ENCODE measurements at regions not wholly inside any gene's neighbourhood (a gene's known extent, or its start where the extent isn't known, plus 50 kb on each side); places are given as distances from the start of the nearest gene placed in this dataset.

DNA sequence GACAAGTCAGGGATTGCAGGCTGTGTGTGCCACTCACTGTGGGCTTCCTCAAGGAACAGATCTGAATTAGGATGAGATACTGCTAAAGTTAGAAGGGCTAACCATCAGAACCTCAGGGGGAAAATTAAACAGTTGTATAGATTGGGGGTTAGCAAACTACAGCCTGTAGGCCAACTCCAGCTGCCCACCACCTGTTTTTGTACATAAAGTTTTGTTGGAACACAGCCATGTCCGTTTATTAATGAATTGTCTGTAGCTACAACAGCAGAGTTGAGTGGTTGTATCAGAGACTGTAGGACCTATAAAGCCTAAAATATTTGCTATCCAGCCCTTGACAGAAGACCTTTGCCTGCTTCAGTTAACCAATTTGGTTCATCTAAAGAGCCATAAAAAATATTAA, 127.2 kb upstream of the ECI2 start (continued):
- TF ChIP-seq, protein P1, sequence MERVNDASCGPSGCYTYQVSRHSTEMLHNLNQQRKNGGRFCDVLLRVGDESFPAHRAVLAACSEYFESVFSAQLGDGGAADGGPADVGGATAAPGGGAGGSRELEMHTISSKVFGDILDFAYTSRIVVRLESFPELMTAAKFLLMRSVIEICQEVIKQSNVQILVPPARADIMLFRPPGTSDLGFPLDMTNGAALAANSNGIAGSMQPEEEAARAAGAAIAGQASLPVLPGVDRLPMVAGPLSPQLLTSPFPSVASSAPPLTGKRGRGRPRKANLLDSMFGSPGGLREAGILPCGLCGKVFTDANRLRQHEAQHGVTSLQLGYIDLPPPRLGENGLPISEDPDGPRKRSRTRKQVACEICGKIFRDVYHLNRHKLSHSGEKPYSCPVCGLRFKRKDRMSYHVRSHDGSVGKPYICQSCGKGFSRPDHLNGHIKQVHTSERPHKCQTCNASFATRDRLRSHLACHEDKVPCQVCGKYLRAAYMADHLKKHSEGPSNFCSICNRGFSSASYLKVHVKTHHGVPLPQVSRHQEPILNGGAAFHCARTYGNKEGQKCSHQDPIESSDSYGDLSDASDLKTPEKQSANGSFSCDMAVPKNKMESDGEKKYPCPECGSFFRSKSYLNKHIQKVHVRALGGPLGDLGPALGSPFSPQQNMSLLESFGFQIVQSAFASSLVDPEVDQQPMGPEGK (CRISPR knock-in tag; IDR thresholded peaks at IDR 0.05; ENCODE audit: borderline replicate concordance), result no peak
- TF ChIP-seq TCF4 (CRISPR knock-in tag; IDR thresholded peaks at IDR 0.05; ENCODE audit: borderline replicate concordance) (no peak), ZNF8 (CRISPR knock-in tag; IDR thresholded peaks at IDR 0.05) (no peak), ARNTL (CRISPR knock-in tag; IDR thresholded peaks at IDR 0.05; ENCODE audit: borderline replicate concordance, low read depth) (no peak)
- TF ChIP-seq, protein P2, sequence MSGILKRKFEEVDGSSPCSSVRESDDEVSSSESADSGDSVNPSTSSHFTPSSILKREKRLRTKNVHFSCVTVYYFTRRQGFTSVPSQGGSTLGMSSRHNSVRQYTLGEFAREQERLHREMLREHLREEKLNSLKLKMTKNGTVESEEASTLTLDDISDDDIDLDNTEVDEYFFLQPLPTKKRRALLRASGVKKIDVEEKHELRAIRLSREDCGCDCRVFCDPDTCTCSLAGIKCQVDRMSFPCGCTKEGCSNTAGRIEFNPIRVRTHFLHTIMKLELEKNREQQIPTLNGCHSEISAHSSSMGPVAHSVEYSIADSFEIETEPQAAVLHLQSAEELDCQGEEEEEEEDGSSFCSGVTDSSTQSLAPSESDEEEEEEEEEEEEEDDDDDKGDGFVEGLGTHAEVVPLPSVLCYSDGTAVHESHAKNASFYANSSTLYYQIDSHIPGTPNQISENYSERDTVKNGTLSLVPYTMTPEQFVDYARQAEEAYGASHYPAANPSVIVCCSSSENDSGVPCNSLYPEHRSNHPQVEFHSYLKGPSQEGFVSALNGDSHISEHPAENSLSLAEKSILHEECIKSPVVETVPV (CRISPR knock-in tag; IDR thresholded peaks at IDR 0.05), result no peak

DNA sequence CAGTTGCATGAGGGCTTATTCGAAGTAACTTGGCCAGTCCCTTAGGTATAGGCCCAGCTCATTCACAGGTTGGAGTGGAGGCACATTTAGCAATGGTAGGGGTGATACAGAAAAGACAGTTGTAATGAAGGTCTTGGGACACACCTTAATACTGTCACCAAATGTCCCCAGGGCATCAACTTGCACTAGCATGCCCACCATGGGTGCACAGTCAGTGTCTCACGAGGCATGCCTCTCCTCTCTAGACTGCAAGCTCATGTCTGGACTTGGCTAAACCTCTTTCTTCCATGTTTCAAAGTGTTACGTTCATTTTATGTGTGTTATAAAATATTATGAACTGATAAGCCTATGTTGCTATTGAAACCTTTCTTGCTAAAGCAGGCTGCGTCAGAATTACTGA, 124.0 kb upstream of the ECI2 start:
- TF ChIP-seq SNAI2 (CRISPR knock-in tag; IDR thresholded peaks at IDR 0.05) (no peak), OSR1 (CRISPR knock-in tag; IDR thresholded peaks at IDR 0.05) (no peak), BACH2 (CRISPR knock-in tag; IDR thresholded peaks at IDR 0.05; ENCODE audit: borderline replicate concordance) (no peak)
- no peak for ATAC-seq

GRCh38 chr6:4258733-4259132, 123.4 kb upstream of the ECI2 start:
- ATAC-seq, result no peak
- TF ChIP-seq ISL1 (CRISPR knock-in tag; IDR thresholded peaks at IDR 0.05) (no peak), ZNF565 (CRISPR knock-in tag; conservative IDR thresholded peaks at IDR 0.05; ENCODE audit: low read depth) (no peak), ZFP30 (CRISPR knock-in tag; IDR thresholded peaks at IDR 0.05) (no peak), TCF4 (CRISPR knock-in tag; IDR thresholded peaks at IDR 0.05; ENCODE audit: borderline replicate concordance) (no peak), ZNF70 (CRISPR knock-in tag; IDR thresholded peaks at IDR 0.05) (no peak), ZFP3 (CRISPR knock-in tag; IDR thresholded peaks at IDR 0.05) (no peak), ESRRG (CRISPR knock-in tag; IDR thresholded peaks at IDR 0.05) (no peak), ARNTL (CRISPR knock-in tag; IDR thresholded peaks at IDR 0.05; ENCODE audit: borderline replicate concordance, low read depth) (no peak)
- TF ChIP-seq, protein P2 (CRISPR knock-in tag; IDR thresholded peaks at IDR 0.05), result no peak

DNA sequence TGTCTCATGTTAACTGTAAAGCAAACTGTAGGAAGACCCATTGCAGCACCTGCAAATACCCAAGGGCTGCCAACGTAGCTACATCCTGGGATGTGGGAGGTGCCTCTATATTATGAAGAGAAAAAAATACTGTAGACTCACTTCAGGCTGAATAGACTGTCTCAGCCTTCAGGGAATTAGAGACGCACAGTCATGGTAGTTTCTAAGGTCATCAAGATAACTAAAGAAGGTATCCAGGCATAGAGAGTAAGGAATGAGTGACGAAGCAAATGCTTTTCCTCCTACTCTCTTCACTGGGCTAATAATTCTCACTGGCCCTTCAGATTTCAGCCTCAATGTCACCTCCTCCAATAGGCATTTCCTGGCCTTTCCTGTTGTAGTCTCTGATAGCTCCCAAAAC, 121.6 kb upstream of the ECI2 start:
- ATAC-seq, result no peak
- TF ChIP-seq GLIS3 (CRISPR knock-in tag; IDR thresholded peaks at IDR 0.05) (no peak), ESRRG (CRISPR knock-in tag; IDR thresholded peaks at IDR 0.05) (no peak), OSR1 (CRISPR knock-in tag; IDR thresholded peaks at IDR 0.05) (no peak), CREB5 (CRISPR knock-in tag; IDR thresholded peaks at IDR 0.05; ENCODE audit: low read depth) (no peak)
- TF ChIP-seq, protein P2 (CRISPR knock-in tag; IDR thresholded peaks at IDR 0.05), result no peak

DNA sequence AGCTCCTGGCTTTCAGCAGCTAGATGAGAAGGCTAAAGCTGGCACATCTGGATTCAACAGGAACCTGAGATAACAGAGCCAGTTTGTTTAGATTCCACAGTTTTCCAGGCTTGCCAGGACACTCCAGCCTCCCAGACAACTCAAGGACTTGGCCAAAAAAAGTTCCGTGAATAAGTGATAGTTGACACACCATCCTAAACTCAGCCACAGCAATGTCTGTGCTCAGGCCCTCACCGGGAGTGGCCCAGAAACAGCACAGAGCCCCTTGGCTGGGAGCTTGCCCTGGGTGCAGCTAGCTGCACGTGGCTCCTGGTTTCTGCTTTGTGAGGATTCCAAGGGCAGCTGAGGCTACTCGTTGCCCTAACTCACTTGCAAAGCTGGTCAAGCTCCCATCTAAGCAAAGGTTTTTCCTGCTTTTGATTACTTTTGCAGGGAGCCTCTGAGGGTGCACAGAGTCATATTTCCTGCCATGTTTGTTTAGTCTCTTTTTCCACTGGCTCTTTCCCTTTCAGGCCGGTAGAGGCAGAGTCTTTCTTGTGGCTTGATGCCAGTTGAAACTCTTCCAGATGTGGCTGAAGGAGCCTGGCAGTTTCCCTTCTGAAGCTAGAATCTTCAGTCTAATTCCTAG, 118.3 kb upstream of the ECI2 start:
- peak; percentile 93 for ATAC-seq
- TF ChIP-seq ISL1 (CRISPR knock-in tag; IDR thresholded peaks at IDR 0.05) (no peak), ZFP3 (CRISPR knock-in tag; IDR thresholded peaks at IDR 0.05) (no peak), ARNTL (CRISPR knock-in tag; IDR thresholded peaks at IDR 0.05; ENCODE audit: borderline replicate concordance, low read depth) (no peak), ZC3H10 (CRISPR knock-in tag; IDR thresholded peaks at IDR 0.05) (no peak), TOX (CRISPR knock-in tag; IDR thresholded peaks at IDR 0.05; ENCODE audit: borderline replicate concordance) (no peak), BACH2 (CRISPR knock-in tag; IDR thresholded peaks at IDR 0.05; ENCODE audit: borderline replicate concordance) (no peak), TCF4 (CRISPR knock-in tag; IDR thresholded peaks at IDR 0.05; ENCODE audit: borderline replicate concordance) (no peak)
- TF ChIP-seq, protein P1 (CRISPR knock-in tag; IDR thresholded peaks at IDR 0.05; ENCODE audit: borderline replicate concordance), result no peak
- TF ChIP-seq, protein P3, sequence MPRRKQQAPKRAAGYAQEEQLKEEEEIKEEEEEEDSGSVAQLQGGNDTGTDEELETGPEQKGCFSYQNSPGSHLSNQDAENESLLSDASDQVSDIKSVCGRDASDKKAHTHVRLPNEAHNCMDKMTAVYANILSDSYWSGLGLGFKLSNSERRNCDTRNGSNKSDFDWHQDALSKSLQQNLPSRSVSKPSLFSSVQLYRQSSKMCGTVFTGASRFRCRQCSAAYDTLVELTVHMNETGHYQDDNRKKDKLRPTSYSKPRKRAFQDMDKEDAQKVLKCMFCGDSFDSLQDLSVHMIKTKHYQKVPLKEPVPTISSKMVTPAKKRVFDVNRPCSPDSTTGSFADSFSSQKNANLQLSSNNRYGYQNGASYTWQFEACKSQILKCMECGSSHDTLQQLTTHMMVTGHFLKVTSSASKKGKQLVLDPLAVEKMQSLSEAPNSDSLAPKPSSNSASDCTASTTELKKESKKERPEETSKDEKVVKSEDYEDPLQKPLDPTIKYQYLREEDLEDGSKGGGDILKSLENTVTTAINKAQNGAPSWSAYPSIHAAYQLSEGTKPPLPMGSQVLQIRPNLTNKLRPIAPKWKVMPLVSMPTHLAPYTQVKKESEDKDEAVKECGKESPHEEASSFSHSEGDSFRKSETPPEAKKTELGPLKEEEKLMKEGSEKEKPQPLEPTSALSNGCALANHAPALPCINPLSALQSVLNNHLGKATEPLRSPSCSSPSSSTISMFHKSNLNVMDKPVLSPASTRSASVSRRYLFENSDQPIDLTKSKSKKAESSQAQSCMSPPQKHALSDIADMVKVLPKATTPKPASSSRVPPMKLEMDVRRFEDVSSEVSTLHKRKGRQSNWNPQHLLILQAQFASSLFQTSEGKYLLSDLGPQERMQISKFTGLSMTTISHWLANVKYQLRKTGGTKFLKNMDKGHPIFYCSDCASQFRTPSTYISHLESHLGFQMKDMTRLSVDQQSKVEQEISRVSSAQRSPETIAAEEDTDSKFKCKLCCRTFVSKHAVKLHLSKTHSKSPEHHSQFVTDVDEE (CRISPR knock-in tag; IDR thresholded peaks at IDR 0.05), result no peak

Data from SK-N-SH treated with all-trans-retinoic acid at 6 μM for 48 hours (cell line).